Psoas muscle (tissue), 7 donors: ENCODE measurements at regions not wholly inside any gene's neighbourhood (a gene's known extent, or its start where the extent isn't known, plus 50 kb on each side); places are given as distances from the start of the nearest gene placed in this dataset.

Experiments used
- ATAC-seq, 4 donors: fragments of 200-7000 bp; cut with Tn5 transposase; one replicate each; pipeline ENCODE4 v1.9.1; 2020; ENCODE audit warnings: moderate library complexity in 3 of 4, mild to moderate bottlenecking in 2 of 4
- DNase-seq, 2 donors: peaks; one replicate each; pipeline ENCODE4 v3.0.0-alpha.2; 2020
- H3K27ac ChIP-seq: fragments of 200-600 bp; one replicate; pipeline ENCODE4 v1.8.0; 2022
- H3K27me3 ChIP-seq, 3 donors: fragments of 200-600 bp in 1 of 3; one replicate each; pipeline versions ENCODE4 v1.6.1 to v1.8.0; 2013 to 2022; ENCODE audit warnings: low read length in 2 of 3, mild to moderate bottlenecking in 2 of 3, moderate library complexity in 1 of 3; ENCODE audit not compliant: insufficient read depth in 3 of 3
- H3K36me3 ChIP-seq, 2 donors: fragments of 200-600 bp in 1 of 2; one replicate each; pipeline versions ENCODE4 v1.6.1 to v1.8.0; 2013 to 2022; ENCODE audit warnings: low read depth in 1 of 2, mild to moderate bottlenecking in 1 of 2, moderate library complexity in 1 of 2; ENCODE audit not compliant: insufficient read depth in 1 of 2
- H3K4me1 ChIP-seq: fragments of 200-600 bp; one replicate; pipeline ENCODE4 v1.8.0; 2022
- H3K4me3 ChIP-seq: fragments of 200-600 bp; one replicate; pipeline ENCODE4 v1.8.0; 2022; ENCODE audit warnings: mild to moderate bottlenecking
- H3K9me3 ChIP-seq: fragments of 200-600 bp; one replicate; pipeline ENCODE4 v1.8.0; 2022
- CTCF ChIP-seq: fragments of 200-600 bp; IDR thresholded peaks from one replicate; pipeline ENCODE4 v1.8.0; 2022; ENCODE audit warnings: antibody characterized with exemption
- WGBS, 3 donors: extraction: QIAGEN DNeasy Blood & Tissue Kit; methylation state at CpG; one replicate each; pipeline versions ENCODE4 v1.1.6 to v1.1.7; 2013; 5-methylcytosine and 5-hydroxymethylcytosine counted together
- intact Hi-C, 2 donors: fragments of 100-400 bp; cut with DNase I; formaldehyde crosslinking; loops; one replicate each; pipeline versions ENCODE4 v1.11.0 to v1.14.2; 2022
- donor health status: healthy with polysubstance abuse.
- donor health status: DM: no; HTN: no; CAD: no; lungs with moderate emphysema.
- donor health status: Bipolar disorder and iron deficiency.
- donor health status: healthy.
- donor health status: DM: yes; HTN: yes; CAD: no.
- donor health status: DM: no; HTN: no; CAD: no.
- donor health status: DM: yes; HTN: yes; CAD: no.

- H3K27ac ChIP-seq = no peak overlapping the region
- no peak for TF ChIP-seq CTCF
- no peaks in the 10 kb centered on the region for H3K9me3 ChIP-seq
- intact Hi-C loops = no loop called here
- no peaks in the 10 kb centered on the region for H3K27me3 ChIP-seq
- no peak for ATAC-seq
- no peak overlapping the region for H3K4me3 ChIP-seq
- DNase-seq = no peak
- no peaks in the 10 kb centered on the region for H3K4me1 ChIP-seq
- WGBS, 3 donors = 30 to 37% (median 31%) methylated on average over 11 of the region's 11 CpGs
- no peaks in the 10 kb centered on the region for H3K36me3 ChIP-seq
Measured at GRCh38 chr3:80278056-80278455, 510.3 kb upstream of the ROBO1 start.

GRCh38 chr3:80275120-80275519, 507.3 kb upstream of the ROBO1 start:
- no peak overlapping the region for H3K4me3 ChIP-seq
- H3K4me1 ChIP-seq = no peaks in the 10 kb centered on the region
- no peak for DNase-seq
- intact Hi-C loops = no loop called here
- H3K36me3 ChIP-seq = no peaks in the 10 kb centered on the region
- no peak for TF ChIP-seq CTCF
- no peak overlapping the region for H3K27ac ChIP-seq
- no peaks in the 10 kb centered on the region for H3K9me3 ChIP-seq
- H3K27me3 ChIP-seq = no peaks in the 10 kb centered on the region
- no peak for ATAC-seq

- H3K36me3 ChIP-seq = no peaks in the 10 kb centered on the region
- 50 to 57% (median 52%) methylated on average over 3 of the region's 3 CpGs for WGBS, 3 donors
- no peak overlapping the region for H3K4me3 ChIP-seq
- no peaks in the 10 kb centered on the region for H3K27me3 ChIP-seq
- no peak for ATAC-seq
- TF ChIP-seq CTCF = no peak
- DNase-seq = no peak
- H3K9me3 ChIP-seq = no peaks in the 10 kb centered on the region
- no peaks in the 10 kb centered on the region for H3K4me1 ChIP-seq
- intact Hi-C loops = no loop called here
- no peak overlapping the region for H3K27ac ChIP-seq
Measured at GRCh38 chr3:80263260-80263659, 495.5 kb upstream of the ROBO1 start.

GRCh38 chr3:80261082-80261481, 493.3 kb upstream of the ROBO1 start:
- DNase-seq (no peak), ATAC-seq (no peak)
- TF ChIP-seq CTCF = no peak
- H3K36me3 ChIP-seq = no peaks in the 10 kb centered on the region
- H3K9me3 ChIP-seq = no peaks in the 10 kb centered on the region
- H3K4me1 ChIP-seq = no peaks in the 10 kb centered on the region
- H3K27me3 ChIP-seq = no peaks in the 10 kb centered on the region
- H3K4me3 ChIP-seq = no peak overlapping the region
- intact Hi-C loops = no loop called here
- no peak overlapping the region for H3K27ac ChIP-seq

GRCh38 chr3:80259736-80260135, 491.9 kb upstream of the ROBO1 start:
- no peaks in the 10 kb centered on the region for H3K9me3 ChIP-seq
- TF ChIP-seq CTCF = no peak
- no peaks in the 10 kb centered on the region for H3K36me3 ChIP-seq
- DNase-seq (no peak), ATAC-seq (no peak)
- intact Hi-C loops = no loop called here
- WGBS, 3 donors = 71 to 72% (median 71%) methylated on average over 4 of the region's 4 CpGs
- no peaks in the 10 kb centered on the region for H3K27me3 ChIP-seq
- H3K4me1 ChIP-seq = no peaks in the 10 kb centered on the region
- no peak overlapping the region for H3K4me3 ChIP-seq
- H3K27ac ChIP-seq = no peak overlapping the region
